Heart right ventricle (tissue), 16 donors: ENCODE measurements at regions not wholly inside any gene's neighbourhood (a gene's known extent, or its start where the extent isn't known, plus 50 kb on each side); places are given as distances from the start of the nearest gene placed in this dataset.

Experiments used
- ATAC-seq, 8 donors: fragments of 200-7000 bp; cut with Tn5 transposase; one replicate each; pipeline ENCODE4 v1.9.1; 2020; ENCODE audit warnings: mild to moderate bottlenecking in 8 of 8, moderate library complexity in 8 of 8, moderate number of reproducible peaks in 1 of 8
- DNase-seq, 2 donors: peaks; one replicate each; pipeline ENCODE4 v3.0.0-alpha.2; 2020
- H3K27ac ChIP-seq, 10 donors: fragments of 200-600 bp; sonication (generic) in 2 of 10; one replicate each; pipeline versions ENCODE4 v1.5.0 to v1.8.0; 2020 to 2022; ENCODE audit warnings: mild to moderate bottlenecking in 3 of 10
- H3K27me3 ChIP-seq, 7 donors: fragments of 200-600 bp; one replicate each; pipeline ENCODE4 v1.8.0; 2021 to 2022; ENCODE audit warnings: mild to moderate bottlenecking in 2 of 7
- H3K36me3 ChIP-seq, 9 donors: fragments of 200-600 bp; sonication (generic) in 1 of 9; one replicate each; pipeline versions ENCODE4 v1.5.0 to v1.8.0; 2020 to 2022; ENCODE audit warnings: mild to moderate bottlenecking in 2 of 9
- H3K4me1 ChIP-seq, 9 donors: fragments of 200-600 bp; sonication (generic) in 1 of 9; one replicate each; pipeline versions ENCODE4 v1.5.0 to v1.8.0; 2020 to 2022; ENCODE audit warnings: mild to moderate bottlenecking in 4 of 9
- H3K4me3 ChIP-seq, 10 donors: fragments of 200-600 bp; sonication (generic) in 2 of 10; one replicate each; pipeline versions ENCODE4 v1.5.0 to v1.8.0; 2020 to 2022; ENCODE audit warnings: mild to moderate bottlenecking in 7 of 10, moderate library complexity in 2 of 10
- H3K9me3 ChIP-seq, 11 donors: fragments of 200-600 bp in 10 of 11; sonication (generic) in 2 of 11; one replicate each; pipeline versions ENCODE4 v1.5.0 to v1.8.0; 2013 to 2022; ENCODE audit warnings: mild to moderate bottlenecking in 2 of 11, control low read depth in 1 of 11, moderate library complexity in 1 of 11
- WGBS, 2 donors: extraction: QIAGEN DNeasy Blood & Tissue Kit; methylation state at CpG; one replicate each; pipeline ENCODE4 v1.1.7; 2013; ENCODE audit warnings: inconsistent platforms in 1 of 2; 5-methylcytosine and 5-hydroxymethylcytosine counted together
- intact Hi-C, 10 donors: fragments of 100-400 bp; cut with DNase I; formaldehyde crosslinking; loops; one replicate each; pipeline versions ENCODE4 v1.11.1 to v1.14.2; 2022
- TF ChIP-seq, protein P1 (sequence below), 9 donors: fragments of 200-600 bp; sonication (generic) in 2 of 9; IDR thresholded peaks; one replicate each; pipeline versions ENCODE4 v1.5.0 to v1.8.0; 2021 to 2022; ENCODE audit warnings: antibody characterized with exemption in 9 of 9, mild to moderate bottlenecking in 5 of 9, moderate library complexity in 1 of 9
- donor health status: Arrhythmogenic right ventricular cardiomyopathy.
- donor health status: ischemic (EF 13 %, LVEDD 7.1; RV severe dilation, severe dysfunction).
- donor health status: healthy with polysubstance abuse.
- donor health status: DM: no; HTN: yes; CAD: no.
- donor health status: DM: no; HTN: no; CAD: no.
- donor health status: ischemic (EF 25% LVEDD 6.9; RV normal size, moderate dysfunction).
- donor health status: ischemic (EF 25% LVEDD 5.7; RV mildly dilated, moderate dysfunction).
- donor health status: healthy.
- donor health status: DM: yes; HTN: yes; CAD: no.
- donor health status: Ischemic cardiomyopathy.
- donor health status: ischemic (EF 35%, LVEDD 5.7; RV mildly dilated, moderate dysfunction).
- donor health status: nonischemic (EF 11% LVEDD 7.7; RV severe dilation, severe dysfunction).
- donor health status: DM: yes; HTN: yes; CAD: no.
- donor health status: PGD.
- donor health status: ischemic (EF 29% LVEDD 5.4; RV normal size, mild dysfunction).
- donor health status: nonischemic (EF 23%, LVEDD 6.1; RV moderate dilation, normal function).

- no peaks in the 10 kb centered on the region for H3K27me3 ChIP-seq
- H3K4me3 ChIP-seq: no peak overlapping the region
- H3K9me3 ChIP-seq: peaks cover 0 to 7% (median 0%) of the 10 kb centered on the region in 11 donors
- intact Hi-C loops: no loop called here
- DNase-seq: no peak
- H3K27ac ChIP-seq: no peak overlapping the region
- WGBS, 2 donors: 84 to 85% methylated on average over 1 of the region's 1 CpG
- H3K36me3 ChIP-seq: no peaks in the 10 kb centered on the region
- H3K4me1 ChIP-seq: no peaks in the 10 kb centered on the region
- TF ChIP-seq, protein P1, sequence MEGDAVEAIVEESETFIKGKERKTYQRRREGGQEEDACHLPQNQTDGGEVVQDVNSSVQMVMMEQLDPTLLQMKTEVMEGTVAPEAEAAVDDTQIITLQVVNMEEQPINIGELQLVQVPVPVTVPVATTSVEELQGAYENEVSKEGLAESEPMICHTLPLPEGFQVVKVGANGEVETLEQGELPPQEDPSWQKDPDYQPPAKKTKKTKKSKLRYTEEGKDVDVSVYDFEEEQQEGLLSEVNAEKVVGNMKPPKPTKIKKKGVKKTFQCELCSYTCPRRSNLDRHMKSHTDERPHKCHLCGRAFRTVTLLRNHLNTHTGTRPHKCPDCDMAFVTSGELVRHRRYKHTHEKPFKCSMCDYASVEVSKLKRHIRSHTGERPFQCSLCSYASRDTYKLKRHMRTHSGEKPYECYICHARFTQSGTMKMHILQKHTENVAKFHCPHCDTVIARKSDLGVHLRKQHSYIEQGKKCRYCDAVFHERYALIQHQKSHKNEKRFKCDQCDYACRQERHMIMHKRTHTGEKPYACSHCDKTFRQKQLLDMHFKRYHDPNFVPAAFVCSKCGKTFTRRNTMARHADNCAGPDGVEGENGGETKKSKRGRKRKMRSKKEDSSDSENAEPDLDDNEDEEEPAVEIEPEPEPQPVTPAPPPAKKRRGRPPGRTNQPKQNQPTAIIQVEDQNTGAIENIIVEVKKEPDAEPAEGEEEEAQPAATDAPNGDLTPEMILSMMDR (IDR thresholded peaks at IDR 0.05): no peak
- no peak for ATAC-seq
Observed at GRCh38 chr14:28913056-28913455, 146.5 kb downstream of the FOXG1 start.

DNA sequence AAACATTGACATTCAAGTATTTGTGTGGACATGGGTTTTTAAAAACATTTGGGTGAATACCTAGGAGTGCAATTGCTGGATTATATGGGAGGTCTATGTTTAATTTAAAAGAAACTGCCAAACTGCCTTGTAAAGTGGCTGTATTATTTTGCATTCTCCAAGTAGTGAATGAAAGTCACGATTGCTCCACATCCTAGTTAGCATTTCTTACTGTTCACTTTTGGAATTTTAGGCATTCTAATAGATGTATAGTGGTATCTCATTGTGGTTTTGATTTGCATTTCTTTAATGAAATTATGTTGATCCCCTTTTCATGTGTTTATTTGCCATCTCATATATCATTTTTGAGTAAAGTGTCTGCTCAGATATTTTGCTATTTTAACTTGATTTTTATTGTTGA lies 159.5 kb downstream of the FOXG1 start:
- TF ChIP-seq, protein P1 (IDR thresholded peaks at IDR 0.05): no peak
- Histone ChIP-seq H3K36me3 (no peaks in the 10 kb centered on the region), H3K4me3 (no peak overlapping the region), H3K4me1 (no peaks in the 10 kb centered on the region), H3K9me3 (no peaks in the 10 kb centered on the region), H3K27ac (no peak overlapping the region), H3K27me3 (no peaks in the 10 kb centered on the region)
- whole genome bisulfite sequencing, 2 donors: 34 to 50% methylated on average over 1 of the region's 1 CpG
- DNase-seq: no peak
- intact Hi-C loops: no loop called here
- no peak for ATAC-seq

- peaks cover 0 to 34% (median 16%) of the 10 kb centered on the region in 11 donors for H3K9me3 ChIP-seq
- intact Hi-C loops: no loop called here
- H3K36me3 ChIP-seq: no peaks in the 10 kb centered on the region
- TF ChIP-seq, protein P1 (IDR thresholded peaks at IDR 0.05): no peak
- WGBS, 2 donors: 46 to 72% methylated on average over 2 of the region's 2 CpGs
- no peak overlapping the region for H3K4me3 ChIP-seq
- H3K27ac ChIP-seq: no peak overlapping the region
- H3K27me3 ChIP-seq: no peaks in the 10 kb centered on the region
- H3K4me1 ChIP-seq: no peaks in the 10 kb centered on the region
- ATAC-seq (no peak), DNase-seq (no peak)
Observed at GRCh38 chr14:28931999-28932398, 165.4 kb downstream of the FOXG1 start.

DNA sequence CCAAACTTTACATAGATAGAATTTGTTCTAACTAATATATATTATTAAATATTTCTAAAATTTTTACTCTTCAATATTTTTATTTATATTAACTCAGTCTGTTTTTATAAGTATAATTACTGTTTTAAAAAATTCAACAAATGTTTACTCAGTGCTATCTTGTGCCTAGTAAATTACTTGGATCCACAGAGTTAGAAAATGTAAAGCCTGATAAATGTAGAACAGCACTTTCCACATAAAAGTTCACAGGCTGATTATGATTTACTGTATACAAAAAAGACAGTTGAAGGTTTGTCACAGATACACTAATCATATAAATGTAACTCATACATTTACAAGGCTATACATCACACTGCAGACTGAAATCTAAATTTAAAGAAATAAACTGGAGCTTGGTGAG lies 170.0 kb downstream of the FOXG1 start:
- no peak for DNase-seq
- Histone ChIP-seq H3K4me3 (no peak overlapping the region), H3K9me3 (peaks cover 0 to 59% (median 16%) of the 10 kb centered on the region in 11 donors), H3K27ac (no peak overlapping the region), H3K27me3 (no peaks in the 10 kb centered on the region), H3K36me3 (no peaks in the 10 kb centered on the region), H3K4me1 (no peaks in the 10 kb centered on the region)
- intact Hi-C loops: no loop called here
- TF ChIP-seq, protein P1 (IDR thresholded peaks at IDR 0.05): no peak
- no peak for ATAC-seq

- Histone ChIP-seq H3K27me3 (no peaks in the 10 kb centered on the region), H3K27ac (no peak overlapping the region), H3K4me3 (no peak overlapping the region), H3K4me1 (no peaks in the 10 kb centered on the region), H3K9me3 (peaks cover 0 to 27% (median 0%) of the 10 kb centered on the region in 11 donors), H3K36me3 (no peaks in the 10 kb centered on the region)
- WGBS, 2 donors: 91 to 94% methylated on average over 1 of the region's 1 CpG
- intact Hi-C loops: no loop called here
- TF ChIP-seq, protein P1 (IDR thresholded peaks at IDR 0.05): no peak
- DNase-seq: no peak
- no peak for ATAC-seq
Observed at GRCh38 chr14:28941758-28942157, 175.2 kb downstream of the FOXG1 start.
